H9 (cell line): ENCODE measurements at regions not wholly inside any gene's neighbourhood (a gene's known extent, or its start where the extent isn't known, plus 50 kb on each side); places are given as distances from the start of the nearest gene placed in this dataset.

ENCODE experiments used
- DNase-seq: peaks from one replicate; pipeline ENCODE4 v3.0.0-alpha.2; 2017
- H2AFZ ChIP-seq: one replicate; pipeline ENCODE4 v1.6.1; 2013; ENCODE audit warnings: mild to moderate bottlenecking, low read length, control low read depth, moderate library complexity
- H2AK5ac ChIP-seq: 2 replicates; pipeline ENCODE4 v1.6.1; 2013; ENCODE audit warnings: low read length, control low read depth, mixed read lengths; ENCODE audit not compliant: insufficient read length
- H2BK120ac ChIP-seq: one replicate; pipeline ENCODE4 v1.6.1; 2013; ENCODE audit warnings: low read depth, mild to moderate bottlenecking, low read length, control low read depth, inconsistent platforms; ENCODE audit not compliant: poor library complexity, severe bottlenecking
- H2BK12ac ChIP-seq: 2 replicates; pipeline ENCODE4 v1.6.1; 2013; ENCODE audit warnings: low read length, control low read depth, mixed read lengths, low read depth; ENCODE audit not compliant: insufficient read length
- H2BK15ac ChIP-seq: 2 replicates; pipeline ENCODE4 v1.6.1; 2013; ENCODE audit warnings: low read depth, low read length, control low read depth
- H2BK20ac ChIP-seq: one replicate; pipeline ENCODE4 v1.6.1; 2013; ENCODE audit warnings: low read depth, mild to moderate bottlenecking, low read length, control low read depth, inconsistent platforms; ENCODE audit not compliant: poor library complexity, severe bottlenecking
- H2BK5ac ChIP-seq: 2 replicates; pipeline ENCODE4 v1.6.1; 2013; ENCODE audit warnings: low read length, control low read depth, mixed read lengths; ENCODE audit not compliant: insufficient read length
- H3K14ac ChIP-seq: 2 replicates; pipeline ENCODE4 v1.6.1; 2013; ENCODE audit warnings: low read length, control low read depth; ENCODE audit not compliant: insufficient read depth
- H3K18ac ChIP-seq: 2 replicates; pipeline ENCODE4 v1.6.1; 2013; ENCODE audit warnings: low read depth, mild to moderate bottlenecking, mixed read lengths, low read length, control low read depth; ENCODE audit not compliant: insufficient read length
- H3K23ac ChIP-seq: 2 replicates; pipeline ENCODE4 v1.6.1; 2013; ENCODE audit warnings: low read length, control low read depth, mixed read lengths, low read depth; ENCODE audit not compliant: insufficient read length
- H3K23me2 ChIP-seq: 2 replicates; pipeline ENCODE4 v1.6.1; 2013; ENCODE audit warnings: low read depth, mild to moderate bottlenecking, mixed read lengths, low read length, control low read depth; ENCODE audit not compliant: insufficient read length, poor library complexity, severe bottlenecking
- H3K27ac ChIP-seq: 2 replicates; pipeline ENCODE4 v1.5.1; 2013; ENCODE audit warnings: low read length, control low read depth, mixed read lengths, low read depth; ENCODE audit not compliant: insufficient read length
- H3K27me3 ChIP-seq: 2 replicates; pipeline ENCODE4 v1.6.1; 2013; ENCODE audit warnings: low read length, control low read depth, inconsistent platforms; ENCODE audit not compliant: insufficient read depth
- H3K4ac ChIP-seq: 2 replicates; pipeline ENCODE4 v1.6.1; 2013; ENCODE audit warnings: low read depth, mild to moderate bottlenecking, control low read depth, inconsistent platforms, low read length, moderate library complexity
- H3K4me1 ChIP-seq: 2 replicates; pipeline ENCODE4 v1.6.1; 2013; ENCODE audit warnings: low read length, control low read depth, inconsistent platforms; ENCODE audit not compliant: insufficient read depth
- H3K4me2 ChIP-seq: 2 replicates; pipeline ENCODE4 v1.6.1; 2013; ENCODE audit warnings: low read length, control low read depth, mixed read lengths; ENCODE audit not compliant: insufficient read length, insufficient read depth
- H3K56ac ChIP-seq: 2 replicates; pipeline ENCODE4 v1.6.1; 2013; ENCODE audit warnings: low read depth, mild to moderate bottlenecking, mixed read lengths, low read length, control low read depth; ENCODE audit not compliant: insufficient read length
- H3K79me1 ChIP-seq: 2 replicates; pipeline ENCODE4 v1.6.1; 2013; ENCODE audit warnings: low read depth, mild to moderate bottlenecking, moderate library complexity, low read length, control low read depth, inconsistent platforms; ENCODE audit not compliant: insufficient read depth, poor library complexity, severe bottlenecking
- H3K79me2 ChIP-seq: 2 replicates; pipeline ENCODE4 v1.6.1; 2013; ENCODE audit warnings: low read length, control low read depth, inconsistent platforms; ENCODE audit not compliant: insufficient read depth
- H3K9ac ChIP-seq: 2 replicates; pipeline ENCODE4 v1.6.1; 2013; ENCODE audit warnings: low read length, control low read depth, mixed read lengths; ENCODE audit not compliant: insufficient read length; ENCODE audit errors: extremely low read depth
- H3K9me3 ChIP-seq: one replicate; pipeline ENCODE4 v1.6.1; 2013; ENCODE audit warnings: low read depth, low read length, inconsistent platforms; ENCODE audit not compliant: control insufficient read depth
- H3T11ph ChIP-seq: one replicate; pipeline ENCODE4 v1.6.1; 2013; ENCODE audit warnings: mild to moderate bottlenecking, low read length, control low read depth, inconsistent platforms
- H4K20me1 ChIP-seq: one replicate; pipeline ENCODE4 v1.6.1; 2013; ENCODE audit not compliant: control insufficient read depth, insufficient read length, insufficient read depth
- H4K5ac ChIP-seq: 2 replicates; pipeline ENCODE4 v1.6.1; 2013; ENCODE audit warnings: low read depth, mild to moderate bottlenecking, mixed read lengths, low read length, control low read depth; ENCODE audit not compliant: insufficient read length
- H4K8ac ChIP-seq: replicated peaks from 2 replicates; pipeline ENCODE4 v1.6.1; 2013; ENCODE audit warnings: low read length, control low read depth, mixed read lengths, low read depth; ENCODE audit not compliant: insufficient read length
- H4K91ac ChIP-seq: 2 replicates; pipeline ENCODE4 v1.6.1; 2013; ENCODE audit warnings: low read depth, mild to moderate bottlenecking, moderate library complexity, mixed read lengths, low read length, control low read depth; ENCODE audit not compliant: insufficient read length
- H3K27ac Mint-ChIP-seq, 3 experiments: 2 replicates in 2 of 3; 3 replicates in 1 of 3; pipeline ENCODE4 v1.8.0; 2020 to 2021; ENCODE audit warnings: mixed read lengths in 3 of 3, mild to moderate bottlenecking in 1 of 3, moderate library complexity in 1 of 3
- H3K27me3 Mint-ChIP-seq: 2 replicates; pipeline ENCODE4 v1.8.0; 2021; ENCODE audit warnings: low read depth, mild to moderate bottlenecking, moderate library complexity, mixed read lengths
- H3K36me3 Mint-ChIP-seq, 3 experiments: 2 replicates in 2 of 3; 3 replicates in 1 of 3; pipeline ENCODE4 v1.8.0; 2020 to 2021; ENCODE audit warnings: low read depth in 3 of 3, mixed read lengths in 3 of 3; ENCODE audit not compliant: insufficient read depth in 1 of 3
- H3K4me1 Mint-ChIP-seq, 2 experiments: 2 replicates each; pipeline ENCODE4 v1.8.0; 2020; ENCODE audit warnings: mixed read lengths in 2 of 2
- H3K4me3 Mint-ChIP-seq, 2 experiments: 2 replicates in 1 of 2; 3 replicates in 1 of 2; pipeline ENCODE4 v1.8.0; 2020 to 2021; ENCODE audit warnings: mild to moderate bottlenecking in 2 of 2, mixed read lengths in 2 of 2, moderate library complexity in 1 of 2
- H3K9me3 Mint-ChIP-seq, 2 experiments: 2 replicates in 1 of 2; 3 replicates in 1 of 2; pipeline ENCODE4 v1.8.0; 2020; ENCODE audit warnings: mild to moderate bottlenecking in 2 of 2, mixed read lengths in 2 of 2, moderate library complexity in 1 of 2
- WGBS: extraction: QIAGEN DNeasy Blood & Tissue Kit; methylation state at CpG from one replicate; pipeline ENCODE4 v1.1.7; 2013; ENCODE audit warnings: missing lambda C conversion rate, low lambda C conversion rate, mixed read lengths; ENCODE audit not compliant: insufficient read length; ENCODE audit errors: extremely low coverage; 5-methylcytosine and 5-hydroxymethylcytosine counted together
- TF ChIP-seq, protein P1 (sequence below): fragments of 200-600 bp; sonication (generic); conservative IDR thresholded peaks from 3 replicates; pipeline ENCODE4 v1.8.0; 2021; ENCODE audit warnings: antibody characterized with exemption, mild to moderate bottlenecking

DNA sequence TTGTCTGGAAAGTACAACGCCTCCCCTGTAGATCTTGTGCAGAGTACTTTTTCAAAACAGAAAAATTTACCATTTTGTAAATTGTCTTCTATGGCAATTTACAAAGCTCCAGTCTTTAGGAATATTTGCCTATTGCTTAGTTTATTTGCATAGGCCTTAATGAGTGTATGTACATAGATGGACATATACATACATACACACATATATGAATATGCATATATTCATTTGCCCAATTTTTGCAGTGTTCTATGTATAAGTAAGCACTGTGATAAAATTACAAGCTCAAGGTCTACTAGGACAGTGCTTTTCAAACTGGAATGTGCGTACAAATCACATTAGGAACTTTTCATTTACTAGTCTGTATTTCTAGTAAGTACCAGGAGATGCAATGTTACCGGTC is 301.3 kb upstream of the SMARCA2 start:
- Mint-ChIP-seq H3K27ac (no peak overlapping the region), H3K9me3 (no peaks in the 10 kb centered on the region; a peak in 1 of 5 replicates)
- DNase-seq, result no peak

More for the DNA sequence above, 301.3 kb upstream of the SMARCA2 start:
- H4K8ac ChIP-seq, result no peak overlapping the region
- no peak overlapping the region for H3K4ac ChIP-seq
- Mint-ChIP-seq H3K4me3 (no peak overlapping the region), H3K36me3 (no peaks in the 10 kb centered on the region), H3K27me3 (peaks cover 3% of the 10 kb centered on the region; the same call in 1 of the 2 replicates), H3K4me1 (no peaks in the 10 kb centered on the region)
- no peak overlapping the region for H2BK20ac ChIP-seq
- no peak overlapping the region for H3K14ac ChIP-seq
- TF ChIP-seq, protein P1, sequence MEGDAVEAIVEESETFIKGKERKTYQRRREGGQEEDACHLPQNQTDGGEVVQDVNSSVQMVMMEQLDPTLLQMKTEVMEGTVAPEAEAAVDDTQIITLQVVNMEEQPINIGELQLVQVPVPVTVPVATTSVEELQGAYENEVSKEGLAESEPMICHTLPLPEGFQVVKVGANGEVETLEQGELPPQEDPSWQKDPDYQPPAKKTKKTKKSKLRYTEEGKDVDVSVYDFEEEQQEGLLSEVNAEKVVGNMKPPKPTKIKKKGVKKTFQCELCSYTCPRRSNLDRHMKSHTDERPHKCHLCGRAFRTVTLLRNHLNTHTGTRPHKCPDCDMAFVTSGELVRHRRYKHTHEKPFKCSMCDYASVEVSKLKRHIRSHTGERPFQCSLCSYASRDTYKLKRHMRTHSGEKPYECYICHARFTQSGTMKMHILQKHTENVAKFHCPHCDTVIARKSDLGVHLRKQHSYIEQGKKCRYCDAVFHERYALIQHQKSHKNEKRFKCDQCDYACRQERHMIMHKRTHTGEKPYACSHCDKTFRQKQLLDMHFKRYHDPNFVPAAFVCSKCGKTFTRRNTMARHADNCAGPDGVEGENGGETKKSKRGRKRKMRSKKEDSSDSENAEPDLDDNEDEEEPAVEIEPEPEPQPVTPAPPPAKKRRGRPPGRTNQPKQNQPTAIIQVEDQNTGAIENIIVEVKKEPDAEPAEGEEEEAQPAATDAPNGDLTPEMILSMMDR, result no peak
- H3K79me1 ChIP-seq, result no peaks in the 10 kb centered on the region
- H3K4me1 ChIP-seq, result no peaks in the 10 kb centered on the region
- no peaks in the 10 kb centered on the region for H3K27me3 ChIP-seq
- H2AK5ac ChIP-seq, result no peak overlapping the region
- H2BK15ac ChIP-seq, result no peak overlapping the region
- H3K23ac ChIP-seq, result no peak overlapping the region
- H3K9me3 ChIP-seq, result no peaks in the 10 kb centered on the region
- no peak overlapping the region for H3K4me2 ChIP-seq
- no peak overlapping the region for H3T11ph ChIP-seq
- H2BK12ac ChIP-seq, result no peak overlapping the region
- H2BK120ac ChIP-seq, result no peak overlapping the region
- no peaks in the 10 kb centered on the region for H3K23me2 ChIP-seq
- no peaks in the 10 kb centered on the region for H3K79me2 ChIP-seq
- H3K56ac ChIP-seq, result no peak overlapping the region
- H4K5ac ChIP-seq, result no peak overlapping the region
- no CpG with 5 or more reads among the region's 3 CpGs for WGBS
- H2BK5ac ChIP-seq, result no peak overlapping the region
- H3K9ac ChIP-seq, result no peak overlapping the region
- H2AFZ ChIP-seq, result no peak overlapping the region
- no peak overlapping the region for H4K91ac ChIP-seq
- no peaks in the 10 kb centered on the region for H4K20me1 ChIP-seq
- no peak overlapping the region for H3K27ac ChIP-seq
- no peak overlapping the region for H3K18ac ChIP-seq
